Keratinocyte (primary cell): ENCODE measurements at regions not wholly inside any gene's neighbourhood (a gene's known extent, or its start where the extent isn't known, plus 50 kb on each side); places are given as distances from the start of the nearest gene placed in this dataset.

Source experiments
- EZH2 ChIP-seq: IDR thresholded peaks from one replicate; pipeline ENCODE4 v1.6.1; 2012; ENCODE audit warnings: inconsistent platforms, mild to moderate bottlenecking, low read length, moderate library complexity
- TF ChIP-seq, protein P1 (sequence below), 3 experiments: IDR thresholded peaks in 1 of 3; conservative IDR thresholded peaks in 1 of 3; optimal IDR thresholded peaks in 1 of 3; 2 replicates in 2 of 3; 3 replicates in 1 of 3; pipeline versions ENCODE3 to v1.5.1; 2011; ENCODE audit warnings: low read length in 3 of 3, mild to moderate bottlenecking in 3 of 3, moderate library complexity in 2 of 3, control low read depth in 1 of 3, inconsistent platforms in 1 of 3; ENCODE audit not compliant: insufficient read depth in 2 of 3; ENCODE audit errors: extremely low read depth in 1 of 3

DNA sequence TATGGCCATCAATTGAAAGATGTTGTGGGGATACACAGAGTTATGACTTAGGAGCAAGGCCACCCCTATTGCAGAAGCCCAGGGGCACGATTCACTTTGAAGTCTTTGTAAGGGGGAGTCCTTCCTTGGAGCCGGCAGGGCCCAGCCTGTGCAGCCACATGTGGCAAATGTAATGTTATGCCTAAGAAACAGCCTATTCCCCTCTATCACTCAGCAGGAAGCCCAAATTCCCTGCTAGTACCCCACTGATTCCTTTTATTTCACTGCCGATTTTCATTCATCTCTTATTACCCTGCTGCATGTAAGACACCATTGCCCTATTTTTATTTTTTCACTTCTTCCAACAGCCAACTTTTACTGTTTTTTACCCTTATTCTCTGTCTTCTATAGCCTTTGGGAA is 233.2 kb downstream of the PMP22 start:
- TF ChIP-seq, protein P1, sequence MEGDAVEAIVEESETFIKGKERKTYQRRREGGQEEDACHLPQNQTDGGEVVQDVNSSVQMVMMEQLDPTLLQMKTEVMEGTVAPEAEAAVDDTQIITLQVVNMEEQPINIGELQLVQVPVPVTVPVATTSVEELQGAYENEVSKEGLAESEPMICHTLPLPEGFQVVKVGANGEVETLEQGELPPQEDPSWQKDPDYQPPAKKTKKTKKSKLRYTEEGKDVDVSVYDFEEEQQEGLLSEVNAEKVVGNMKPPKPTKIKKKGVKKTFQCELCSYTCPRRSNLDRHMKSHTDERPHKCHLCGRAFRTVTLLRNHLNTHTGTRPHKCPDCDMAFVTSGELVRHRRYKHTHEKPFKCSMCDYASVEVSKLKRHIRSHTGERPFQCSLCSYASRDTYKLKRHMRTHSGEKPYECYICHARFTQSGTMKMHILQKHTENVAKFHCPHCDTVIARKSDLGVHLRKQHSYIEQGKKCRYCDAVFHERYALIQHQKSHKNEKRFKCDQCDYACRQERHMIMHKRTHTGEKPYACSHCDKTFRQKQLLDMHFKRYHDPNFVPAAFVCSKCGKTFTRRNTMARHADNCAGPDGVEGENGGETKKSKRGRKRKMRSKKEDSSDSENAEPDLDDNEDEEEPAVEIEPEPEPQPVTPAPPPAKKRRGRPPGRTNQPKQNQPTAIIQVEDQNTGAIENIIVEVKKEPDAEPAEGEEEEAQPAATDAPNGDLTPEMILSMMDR (optimal IDR thresholded peaks at IDR 0.05 in 1 of 3, IDR thresholded peaks at IDR 0.05 in 1 of 3, conservative IDR thresholded peaks at IDR 0.05 in 1 of 3; ENCODE audit: extremely low read depth in 1 of 3, insufficient read depth in 2 of 3, low read length in 3 of 3): no peak
- no peak for TF ChIP-seq EZH2
